Testis (tissue), 2 donors: ENCODE measurements at regions not wholly inside any gene's neighbourhood (a gene's known extent, or its start where the extent isn't known, plus 50 kb on each side); places are given as distances from the start of the nearest gene placed in this dataset.

Experiments used
- DNase-seq: peaks from one replicate; pipeline ENCODE4 v3.0.0-alpha.2; 2019
- H3K27ac ChIP-seq, 2 donors: fragments of 200-600 bp; sonication (generic); one replicate each; pipeline ENCODE4 v1.5.1; 2019
- H3K27me3 ChIP-seq: fragments of 200-600 bp; sonication (generic); one replicate; pipeline ENCODE4 v1.5.1; 2019
- H3K36me3 ChIP-seq: fragments of 200-600 bp; sonication (generic); one replicate; pipeline ENCODE4 v1.5.1; 2017; ENCODE audit warnings: low read depth; ENCODE audit errors: missing control alignments
- H3K4me1 ChIP-seq: fragments of 200-600 bp; sonication (generic); one replicate; pipeline ENCODE4 v1.5.1; 2019
- H3K4me3 ChIP-seq, 2 donors: fragments of 200-600 bp; sonication (generic); one replicate each; pipeline ENCODE4 v1.5.1; 2017 to 2019
- H3K9me3 ChIP-seq: fragments of 200-600 bp; sonication (generic); one replicate; pipeline ENCODE4 v1.5.1; 2017
- POLR2A ChIP-seq: fragments of 450-650 bp; IDR thresholded peaks from one replicate; pipeline ENCODE4 v1.6.1; 2017; ENCODE audit warnings: antibody characterized with exemption, mild to moderate bottlenecking, moderate library complexity
- WGBS, 2 donors: methylation state at CpG; one replicate each; pipeline ENCODE4 v1.1.5; 2018; 5-methylcytosine and 5-hydroxymethylcytosine counted together
- intact Hi-C: fragments of 100-400 bp; cut with DNase I; formaldehyde crosslinking; loops from one replicate; pipeline ENCODE4 v1.15.1; 2023; ENCODE audit warnings: low total_unique reads
- TF ChIP-seq, protein P1 (sequence below), 3 experiments: fragments of 450-650 bp in 2 of 3; fragments of 200-600 bp in 1 of 3; sonication (generic) in 1 of 3; IDR thresholded peaks; one replicate each; pipeline ENCODE4 v1.5.1; 2016 to 2019; ENCODE audit warnings: antibody characterized with exemption in 3 of 3, mild to moderate bottlenecking in 2 of 3, moderate library complexity in 1 of 3

DNA sequence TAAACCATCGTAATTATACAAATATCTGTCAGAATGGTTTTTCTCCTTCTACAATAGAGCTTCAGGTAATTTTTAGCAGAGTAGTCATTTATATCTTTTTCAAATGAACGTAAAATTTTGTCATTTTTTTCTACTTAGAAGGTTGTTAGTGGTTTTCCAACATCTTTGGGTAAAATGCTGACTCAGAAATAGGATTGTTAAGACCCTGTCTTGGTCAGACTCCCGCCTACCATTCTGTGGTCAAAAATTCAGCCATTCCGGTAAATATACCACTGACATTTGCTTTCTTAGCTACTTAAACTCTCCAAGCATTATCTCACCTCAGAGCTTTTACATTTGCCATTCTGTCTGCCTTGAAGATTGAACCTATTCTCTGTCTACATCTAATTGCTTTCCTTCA lies 154.1 kb upstream of the CDH19 start:
- DNase-seq, result no peak
- TF ChIP-seq, protein P1, sequence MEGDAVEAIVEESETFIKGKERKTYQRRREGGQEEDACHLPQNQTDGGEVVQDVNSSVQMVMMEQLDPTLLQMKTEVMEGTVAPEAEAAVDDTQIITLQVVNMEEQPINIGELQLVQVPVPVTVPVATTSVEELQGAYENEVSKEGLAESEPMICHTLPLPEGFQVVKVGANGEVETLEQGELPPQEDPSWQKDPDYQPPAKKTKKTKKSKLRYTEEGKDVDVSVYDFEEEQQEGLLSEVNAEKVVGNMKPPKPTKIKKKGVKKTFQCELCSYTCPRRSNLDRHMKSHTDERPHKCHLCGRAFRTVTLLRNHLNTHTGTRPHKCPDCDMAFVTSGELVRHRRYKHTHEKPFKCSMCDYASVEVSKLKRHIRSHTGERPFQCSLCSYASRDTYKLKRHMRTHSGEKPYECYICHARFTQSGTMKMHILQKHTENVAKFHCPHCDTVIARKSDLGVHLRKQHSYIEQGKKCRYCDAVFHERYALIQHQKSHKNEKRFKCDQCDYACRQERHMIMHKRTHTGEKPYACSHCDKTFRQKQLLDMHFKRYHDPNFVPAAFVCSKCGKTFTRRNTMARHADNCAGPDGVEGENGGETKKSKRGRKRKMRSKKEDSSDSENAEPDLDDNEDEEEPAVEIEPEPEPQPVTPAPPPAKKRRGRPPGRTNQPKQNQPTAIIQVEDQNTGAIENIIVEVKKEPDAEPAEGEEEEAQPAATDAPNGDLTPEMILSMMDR (IDR thresholded peaks at IDR 0.05), result no peak
- TF ChIP-seq POLR2A, result no peak
- no peak overlapping the region for H3K27ac ChIP-seq
- 78 to 91% methylated on average over 4 of the region's 4 CpGs for WGBS, 2 donors
- H3K4me1 ChIP-seq, result no peaks in the 10 kb centered on the region
- H3K4me3 ChIP-seq, result no peak overlapping the region
- no peaks in the 10 kb centered on the region for H3K9me3 ChIP-seq
- no peaks in the 10 kb centered on the region for H3K36me3 ChIP-seq
- intact Hi-C loops, result no loop called here
- H3K27me3 ChIP-seq, result no peaks in the 10 kb centered on the region

- no peak overlapping the region for H3K4me3 ChIP-seq
- H3K4me1 ChIP-seq, result no peaks in the 10 kb centered on the region
- no peak for DNase-seq
- TF ChIP-seq, protein P1 (IDR thresholded peaks at IDR 0.05), result no peak
- no peak for TF ChIP-seq POLR2A
- intact Hi-C loops, result no loop called here
- no peaks in the 10 kb centered on the region for H3K9me3 ChIP-seq
- no peaks in the 10 kb centered on the region for H3K36me3 ChIP-seq
- H3K27ac ChIP-seq, result no peak overlapping the region
- 97 to 100% methylated on average over 1 of the region's 1 CpG for WGBS, 2 donors
- no peaks in the 10 kb centered on the region for H3K27me3 ChIP-seq
These were observed 150.4 kb upstream of the CDH19 start for GRCh38 chr18:66754335-66754734.

GRCh38 chr18:66752733-66753132 lies 148.8 kb upstream of the CDH19 start:
- Histone ChIP-seq H3K4me1 (no peaks in the 10 kb centered on the region), H3K27me3 (no peaks in the 10 kb centered on the region), H3K27ac (no peak overlapping the region), H3K9me3 (no peaks in the 10 kb centered on the region), H3K36me3 (no peaks in the 10 kb centered on the region), H3K4me3 (no peak overlapping the region)
- intact Hi-C loops, result no loop called here
- WGBS, 2 donors, result 79 to 94% methylated on average over 3 of the region's 3 CpGs
- no peak for DNase-seq
- no peak for TF ChIP-seq POLR2A
- TF ChIP-seq, protein P1 (IDR thresholded peaks at IDR 0.05), result no peak

DNA sequence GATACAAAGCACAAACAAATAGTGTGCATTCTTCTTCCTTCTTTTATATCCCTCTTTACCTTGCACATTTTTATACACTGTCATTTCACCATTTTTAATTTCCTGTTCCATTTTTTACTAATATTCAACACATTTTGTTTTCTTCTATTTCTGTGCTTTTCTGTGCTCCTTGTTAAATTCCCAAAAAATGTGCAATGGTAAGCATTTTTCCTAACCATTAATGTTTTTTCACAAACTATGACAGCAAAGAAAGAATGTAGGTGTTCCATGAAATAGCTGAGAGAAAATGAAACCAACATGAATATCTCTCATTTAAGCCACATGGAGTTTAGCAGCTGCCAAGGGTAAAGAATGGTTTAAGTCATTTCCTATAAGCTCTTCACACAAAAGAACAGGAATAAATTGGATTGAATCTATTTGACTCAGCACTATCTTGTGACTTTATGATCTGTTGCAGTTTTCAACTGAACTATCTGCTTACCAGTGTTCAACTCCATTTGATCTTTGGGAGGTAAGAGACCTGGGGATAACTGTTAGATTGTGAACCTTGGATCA lies 145.7 kb upstream of the CDH19 start:
- TF ChIP-seq POLR2A, result no peak
- TF ChIP-seq, protein P1 (IDR thresholded peaks at IDR 0.05), result no peak
- Histone ChIP-seq H3K9me3 (no peaks in the 10 kb centered on the region), H3K4me3 (no peak overlapping the region), H3K27me3 (no peaks in the 10 kb centered on the region), H3K27ac (no peak overlapping the region), H3K4me1 (no peaks in the 10 kb centered on the region), H3K36me3 (no peaks in the 10 kb centered on the region)
- no peak for DNase-seq
- intact Hi-C loops, result no loop called here

DNA sequence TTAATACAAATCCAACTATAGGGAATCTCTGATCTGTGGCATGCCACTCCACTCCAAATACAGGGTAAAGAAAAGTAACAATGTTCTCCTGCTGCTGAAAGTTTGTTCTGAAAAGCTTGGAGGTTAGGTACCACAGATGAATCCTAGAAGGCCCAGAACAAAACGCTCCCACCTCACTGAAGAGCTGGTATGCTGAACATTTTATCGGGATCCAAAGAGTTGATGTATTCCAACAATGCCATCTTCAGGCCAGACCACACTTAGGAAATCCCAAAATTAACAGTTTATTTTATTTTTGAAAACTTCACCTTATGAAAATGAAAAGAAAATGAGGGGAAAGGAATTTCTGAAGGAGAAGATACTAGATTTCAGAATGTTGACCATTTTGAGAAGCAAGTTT lies 145.1 kb upstream of the CDH19 start:
- no peak overlapping the region for H3K27ac ChIP-seq
- no peaks in the 10 kb centered on the region for H3K9me3 ChIP-seq
- DNase-seq, result peak; percentile 26
- TF ChIP-seq, protein P1 (IDR thresholded peaks at IDR 0.05), result peak in 1 of 3 experiments; percentile 11
- TF ChIP-seq POLR2A, result no peak
- no peaks in the 10 kb centered on the region for H3K4me1 ChIP-seq
- no peaks in the 10 kb centered on the region for H3K36me3 ChIP-seq
- H3K4me3 ChIP-seq, result no peak overlapping the region
- WGBS, 2 donors, result 46 to 57% methylated on average over 2 of the region's 2 CpGs
- intact Hi-C loops, result no loop called here
- H3K27me3 ChIP-seq, result no peaks in the 10 kb centered on the region
